Kidney epithelial cell (primary cell): ENCODE measurements at regions not wholly inside any gene's neighbourhood (a gene's known extent, or its start where the extent isn't known, plus 50 kb on each side); places are given as distances from the start of the nearest gene placed in this dataset.

Source experiments
- DNase-seq: peaks from one replicate; pipeline ENCODE4 v3.0.0-alpha.2; 2010; ENCODE audit warnings: low read depth
- H3K27me3 ChIP-seq: 2 replicates; pipeline ENCODE4 v1.6.0; 2011; ENCODE audit warnings: low read length; ENCODE audit not compliant: control insufficient read depth, insufficient read depth
- H3K36me3 ChIP-seq: 2 replicates; pipeline ENCODE4 v1.5.1; 2011; ENCODE audit warnings: low read length; ENCODE audit not compliant: control insufficient read depth, insufficient read depth
- H3K4me3 ChIP-seq: 2 replicates; pipeline ENCODE4 v1.5.1; 2011; ENCODE audit warnings: low read depth, mild to moderate bottlenecking, control low read depth, low read length
- CTCF ChIP-seq: IDR thresholded peaks from 2 replicates; pipeline ENCODE4 v1.5.1; 2011; ENCODE audit warnings: mild to moderate bottlenecking, moderate library complexity, low read length, control low read depth, inconsistent platforms; ENCODE audit not compliant: insufficient read depth, poor library complexity, severe bottlenecking

GRCh38 chr3:66785191-66785909, 212.8 kb upstream of the KBTBD8 start:
- Histone ChIP-seq H3K36me3 (no peaks in the 10 kb centered on the region), H3K27me3 (no peaks in the 10 kb centered on the region), H3K4me3 (no peak overlapping the region)
- TF ChIP-seq CTCF, result no peak
- DNase-seq, result no peak

GRCh38 chr3:66789580-66790237, 208.4 kb upstream of the KBTBD8 start:
- Histone ChIP-seq H3K36me3 (no peaks in the 10 kb centered on the region), H3K4me3 (no peak overlapping the region), H3K27me3 (no peaks in the 10 kb centered on the region)
- TF ChIP-seq CTCF, result no peak
- no peak for DNase-seq

GRCh38 chr3:66792086-66792485, 206.0 kb upstream of the KBTBD8 start:
- Histone ChIP-seq H3K36me3 (no peaks in the 10 kb centered on the region), H3K27me3 (no peaks in the 10 kb centered on the region), H3K4me3 (no peak overlapping the region)
- no peak for TF ChIP-seq CTCF
- DNase-seq, result no peak

- Histone ChIP-seq H3K36me3 (no peaks in the 10 kb centered on the region), H3K27me3 (no peaks in the 10 kb centered on the region), H3K4me3 (no peak overlapping the region)
- TF ChIP-seq CTCF, result no peak
- DNase-seq, result no peak
Measured at GRCh38 chr3:66795365-66795764, 202.7 kb upstream of the KBTBD8 start.

- no peak for TF ChIP-seq CTCF
- DNase-seq, result no peak
- Histone ChIP-seq H3K27me3 (no peaks in the 10 kb centered on the region), H3K36me3 (no peaks in the 10 kb centered on the region), H3K4me3 (no peak overlapping the region)
Measured at GRCh38 chr3:66796343-66796742, 201.8 kb upstream of the KBTBD8 start.
